H1 (cell line): ENCODE measurements at regions not wholly inside any gene's neighbourhood (a gene's known extent, or its start where the extent isn't known, plus 50 kb on each side); places are given as distances from the start of the nearest gene placed in this dataset.

Experiments
- TAF7 ChIP-seq: optimal IDR thresholded peaks from 2 replicates; pipeline ENCODE3; 2011; ENCODE audit warnings: low read depth, mild to moderate bottlenecking, inconsistent platforms, low read length, moderate library complexity, borderline replicate concordance

GRCh38 chr11:121717296-121717695, 264.5 kb upstream of the SORL1-AS1 start (continued):
- TF ChIP-seq TAF7: no peak
